K562 (cell line): ENCODE measurements at regions not wholly inside any gene's neighbourhood (a gene's known extent, or its start where the extent isn't known, plus 50 kb on each side); places are given as distances from the start of the nearest gene placed in this dataset.

ENCODE experiments used
- ATAC-seq: fragments of 200-7000 bp; cut with Tn5 transposase; 3 replicates; pipeline ENCODE4 v1.9.1; 2020; ENCODE audit warnings: moderate library complexity
- BruUV-seq: library from RNA; stranded (reverse); fragments of 400-500 nt; replicated peaks from 2 replicates; lab custom pipeline; 2021; lab: Mats Ljungman, UMichigan
- CTCF ChIA-PET: fragments of 300-600 bp; formaldehyde crosslinking; extraction: SDS; loops from one replicate; lab custom pipeline; 2021; ENCODE audit warnings: low intra/inter-chr PET ratio; lab: Yijun Ruan, JAX
- POLR2A ChIA-PET: fragments of 300-600, 350-650 bp; sonication (Branson Sonifier 250); formaldehyde crosslinking; extraction: SDS; loops from one replicate; lab custom pipeline; 2021; ENCODE audit warnings: antibody characterized with exemption, inconsistent platforms; lab: Yijun Ruan, JAX
- DNase-seq, 4 experiments: peaks; one replicate each; pipeline versions ENCODE4 v3.0.0 to v3.0.0-alpha.2; 2011 to 2018; ENCODE audit warnings: low spot score in 3 of 4, mixed read lengths in 3 of 4; ENCODE audit errors: extremely low read depth in 1 of 4
- FAIRE-seq: peaks from 2 replicates; lab custom pipeline; 2011; peaks lifted over from hg19 to GRCh38; lab: Jason Lieb, UNC
- H2AFZ ChIP-seq: 2 replicates; pipeline ENCODE4 v1.6.0; 2011; ENCODE audit warnings: low read depth, low read length, control low read depth, inconsistent platforms
- H3K27ac ChIP-seq: fragments of 200-600 bp; 3 replicates; pipeline ENCODE4 v1.8.0; 2011; ENCODE audit warnings: low read depth, mild to moderate bottlenecking, control low read depth, inconsistent platforms, low read length, moderate library complexity, mixed read lengths; ENCODE audit errors: extremely low read depth
- H3K27me3 ChIP-seq, 2 experiments: fragments of 300-600 bp in 1 of 2; 2 replicates in 1 of 2; 3 replicates in 1 of 2; pipeline versions ENCODE4 v1.6.0 to v1.8.0; 2011; ENCODE audit warnings: inconsistent platforms in 2 of 2, low read length in 2 of 2, mild to moderate bottlenecking in 1 of 2, mixed read lengths in 1 of 2, moderate library complexity in 1 of 2; ENCODE audit not compliant: control insufficient read depth in 2 of 2, insufficient read depth in 2 of 2
- H3K36me3 ChIP-seq: fragments of 300-600 bp; 3 replicates; pipeline ENCODE4 v1.8.0; 2011; ENCODE audit warnings: mild to moderate bottlenecking, low read length, inconsistent platforms; ENCODE audit not compliant: control insufficient read depth, insufficient read depth
- H3K4me1 ChIP-seq, 2 experiments: fragments of 200-600 bp in 1 of 2; replicated peaks in 1 of 2; 2 replicates in 1 of 2; 3 replicates in 1 of 2; pipeline versions ENCODE4 v1.5.1 to v1.8.0; 2011; ENCODE audit warnings: inconsistent platforms in 2 of 2, low read length in 2 of 2, mild to moderate bottlenecking in 1 of 2, mixed read lengths in 1 of 2, moderate library complexity in 1 of 2; ENCODE audit not compliant: control insufficient read depth in 2 of 2, insufficient read depth in 2 of 2
- H3K4me2 ChIP-seq: 2 replicates; pipeline ENCODE4 v1.6.1; 2011; ENCODE audit warnings: low read length, control low read depth, inconsistent platforms, mixed read lengths; ENCODE audit not compliant: insufficient read depth
- H3K4me3 ChIP-seq: fragments of 200-600 bp; sonication (generic), shearing (Covaris generic); 2 replicates; pipeline ENCODE4 v1.5.1; 2016; ENCODE audit warnings: control low read depth, inconsistent platforms
- H3K79me2 ChIP-seq: fragments of 200-600 bp; 3 replicates; pipeline ENCODE4 v1.8.0; 2011; ENCODE audit warnings: low read length, inconsistent platforms; ENCODE audit not compliant: control insufficient read depth, insufficient read depth
- H3K9ac ChIP-seq, 2 experiments: 2 replicates each; pipeline versions ENCODE4 v1.6.0 to v1.6.1; 2011; ENCODE audit warnings: low read depth in 2 of 2, low read length in 2 of 2, control low read depth in 1 of 2, inconsistent platforms in 1 of 2, mild to moderate bottlenecking in 1 of 2, mixed read lengths in 1 of 2; ENCODE audit not compliant: insufficient read depth in 1 of 2
- H3K9me1 ChIP-seq: one replicate; pipeline ENCODE4 v1.6.0; 2011; ENCODE audit warnings: inconsistent platforms, mild to moderate bottlenecking, low read length, moderate library complexity; ENCODE audit not compliant: control insufficient read depth, insufficient read depth
- H3K9me3 ChIP-seq: replicated peaks from 2 replicates; pipeline ENCODE4 v1.5.1; 2011; ENCODE audit warnings: low read depth, low read length, inconsistent platforms; ENCODE audit not compliant: control insufficient read depth, insufficient read depth
- H4K20me1 ChIP-seq: replicated peaks from 2 replicates; pipeline ENCODE4 v1.6.1; 2011; ENCODE audit warnings: low read length, inconsistent platforms, mixed read lengths; ENCODE audit not compliant: control insufficient read depth, insufficient read depth
- ARHGAP35 ChIP-seq: fragments of 450-650 bp; IDR thresholded peaks from 2 replicates; pipeline ENCODE4 v1.6.1; 2018; ENCODE audit not compliant: partially characterized antibody
- CHAMP1 ChIP-seq: fragments of 450-650 bp; IDR thresholded peaks from 2 replicates; pipeline ENCODE4 v1.6.1; 2016; ENCODE audit warnings: mild to moderate bottlenecking
- DACH1 ChIP-seq: fragments of 450-650 bp; IDR thresholded peaks from 2 replicates; pipeline ENCODE4 v1.6.1; 2018; ENCODE audit not compliant: partially characterized antibody
- FOXJ3 ChIP-seq: sonication (generic); formaldehyde crosslinking; IDR thresholded peaks from 2 replicates; pipeline ENCODE4 v1.4.0; 2020; ENCODE audit warnings: mild to moderate bottlenecking, missing genetic modification reagents
- HEY1 ChIP-seq: fragments of 250-450 bp; sonication (Bioruptor Pico); IDR thresholded peaks from 2 replicates; pipeline ENCODE4 v1.5.0; 2020; ENCODE audit warnings: mild to moderate bottlenecking, moderate library complexity, borderline replicate concordance
- HMG20B ChIP-seq: fragments of 250-450 bp; sonication (Bioruptor Pico); IDR thresholded peaks from 2 replicates; pipeline ENCODE4 v1.5.0; 2021; ENCODE audit warnings: mild to moderate bottlenecking
- JUND ChIP-seq, 2 experiments: IDR thresholded peaks; 2 replicates in 1 of 2; 3 replicates in 1 of 2; pipeline ENCODE4 v1.6.1; 2011; ENCODE audit warnings: borderline replicate concordance in 2 of 2, low read depth in 2 of 2, low read length in 2 of 2, improper control_type of control experiment in 1 of 2, missing biosample characterization in 1 of 2, missing genetic modification characterization in 1 of 2, missing genetic modification reagents in 1 of 2
- POLR2B ChIP-seq: fragments of 450-650 bp; IDR thresholded peaks from 2 replicates; pipeline ENCODE4 v1.6.1; 2018; ENCODE audit warnings: low read depth; ENCODE audit not compliant: partially characterized antibody
- PPARD ChIP-seq: fragments of 250-450 bp; sonication (Bioruptor Pico); IDR thresholded peaks from 2 replicates; pipeline ENCODE4 v1.8.0; 2022; ENCODE audit warnings: inconsistent platforms, mild to moderate bottlenecking, moderate library complexity
- TAF7 ChIP-seq: fragments of 450-650 bp; IDR thresholded peaks from 2 replicates; pipeline ENCODE4 v1.6.1; 2016; ENCODE audit warnings: missing genetic modification characterization, missing compliant biosample characterization
- ZNF140 ChIP-seq: fragments of 250-450 bp; sonication (Bioruptor Pico); IDR thresholded peaks from 2 replicates; pipeline ENCODE4 v1.8.0; 2021; ENCODE audit warnings: moderate library complexity, mild to moderate bottlenecking, inconsistent platforms
- ZNF274 ChIP-seq: IDR thresholded peaks from 2 replicates; pipeline ENCODE4 v1.6.1; 2011; ENCODE audit warnings: low read depth, mild to moderate bottlenecking, low read length, moderate library complexity, borderline replicate concordance
- WGBS: fragments of 100-300 bp; shearing (Covaris generic); methylation state at CpG from one replicate; pipeline ENCODE4 v1.1.6; 2016; ENCODE audit warnings: low coverage, mixed read lengths; ENCODE audit not compliant: insufficient coverage; ENCODE audit errors: missing lambda C conversion rate; 5-methylcytosine and 5-hydroxymethylcytosine counted together
- in situ Hi-C: fragments of 300-500 bp; cut with MboI; formaldehyde crosslinking; loops from 4 replicates; pipeline ENCODE4 v1.15.0; 2018; ENCODE audit warnings: inconsistent platforms, mixed read lengths
- intact Hi-C: fragments of 100-400 bp; cut with micrococcal nuclease; formaldehyde crosslinking; loops from 2 replicates; pipeline ENCODE4 v1.14.2; 2022

- DNase-seq (no peak), ATAC-seq (no peak), FAIRE-seq (no peak)
- in situ Hi-C loops (no loop called here), intact Hi-C loops (no loop called here)
- Histone ChIP-seq H2AFZ (no peak overlapping the region), H3K4me3 (no peak overlapping the region), H3K79me2 (no peaks in the 10 kb centered on the region), H3K36me3 (no peaks in the 10 kb centered on the region), H3K9me3 (no peaks in the 10 kb centered on the region; the same call in 1 of the 2 replicates), H3K27ac (no peak overlapping the region), H3K27me3 (no peaks in the 10 kb centered on the region), H3K4me2 (no peak overlapping the region), H4K20me1 (no peaks in the 10 kb centered on the region)
- 0% methylated on average over 1 of the region's 1 CpG for WGBS
- ChIA-PET CTCF (no interaction called here), POLR2A (no interaction called here)
- BruUV-seq: no TSS peak
- TF ChIP-seq HEY1 (CRISPR knock-in tag) (no peak), HMG20B (CRISPR knock-in tag) (no peak), TAF7 (tag) (no peak), DACH1 (no peak), ZNF274 (no peak), CHAMP1 (no peak), POLR2B (no peak), PPARD (CRISPR knock-in tag) (no peak), JUND (IDR thresholded peaks at IDR 0.05; ENCODE audit: borderline replicate concordance, low read depth, low read length) (no peak), JUND (tag; IDR thresholded peaks at IDR 0.05; ENCODE audit: borderline replicate concordance, low read depth, low read length) (no peak), ZNF140 (CRISPR knock-in tag) (no peak), FOXJ3 (CRISPR knock-in tag) (no peak), ARHGAP35 (no peak)
- TF ChIP-seq, all 486 proteins: peak for 0
- Histone ChIP-seq H3K9ac (no peak overlapping the region), H3K4me1 (no peaks in the 10 kb centered on the region), H3K9me1 (no peaks in the 10 kb centered on the region)
These were observed 240.2 kb downstream of the SEC16B start for GRCh38 chr1:177729646-177730045.
